Stimulated activated CD8-positive, alpha-beta memory T cell treated with anti-CD3 and anti-CD28 coated beads, Interleukin-4, amount 100 ng/mL, for 1 hour (primary cell): ENCODE measurements at regions not wholly inside any gene's neighbourhood (a gene's known extent, or its start where the extent isn't known, plus 50 kb on each side); places are given as distances from the start of the nearest gene placed in this dataset.
"Not testable (repeated sequence)": the region's sequence is repeated elsewhere in the genome, so short reads cannot be mapped to it uniquely, and the experiment has no call there.

Experiments used
- DNase-seq, 2 donors: peaks; one replicate each; pipeline ENCODE4 v3.0.0-alpha.2; 2020; ENCODE audit warnings: low read depth in 2 of 2, low spot score in 1 of 2

- no peak for DNase-seq
Measured at GRCh38 chr6:140790109-140790508, 1342.6 kb upstream of the GJE1 start.

- DNase-seq, result no peak
Measured at GRCh38 chr6:140789466-140789865, 1343.3 kb upstream of the GJE1 start.

DNA sequence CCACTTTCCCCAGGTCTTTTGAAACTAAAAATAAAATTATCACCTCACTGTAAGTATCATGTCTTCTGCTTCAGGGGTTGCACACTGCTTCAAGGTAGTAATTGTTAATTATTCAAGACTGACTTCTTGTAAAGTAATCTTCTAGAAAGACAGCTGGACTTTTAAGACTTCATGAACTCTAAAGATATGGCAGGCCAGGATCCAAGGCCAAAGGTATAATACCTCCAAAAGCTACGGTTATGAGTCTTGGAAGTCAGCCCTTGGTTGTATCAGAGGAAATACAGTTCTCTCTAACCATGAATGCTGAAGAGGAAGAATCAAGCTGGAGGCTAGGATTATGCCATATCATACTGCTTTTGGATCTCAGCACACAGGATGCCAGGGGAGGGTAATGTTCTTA lies 1346.8 kb upstream of the GJE1 start:
- DNase-seq, result no peak

DNA sequence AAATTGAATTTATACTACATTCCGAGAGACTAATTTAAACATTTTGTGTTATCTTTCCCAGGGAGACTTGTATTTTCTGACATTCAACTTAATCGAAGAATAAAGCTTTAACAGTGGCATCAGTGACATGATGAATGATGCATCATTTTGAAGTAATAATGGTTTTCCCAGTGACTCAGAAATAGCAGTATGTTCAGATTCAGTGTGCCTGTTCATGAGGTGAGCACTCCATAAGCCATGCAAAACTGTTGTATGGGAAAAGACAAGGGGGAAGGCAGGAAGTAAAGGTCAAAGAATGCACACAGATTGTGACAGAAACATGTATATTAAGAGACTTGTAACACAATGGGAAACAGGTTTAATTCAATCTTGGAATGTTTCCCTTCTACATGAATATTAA lies 1348.2 kb upstream of the GJE1 start:
- no peak for DNase-seq

GRCh38 chr6:140783504-140783903 lies 1349.2 kb upstream of the GJE1 start:
- DNase-seq, result not testable (repeated sequence)

GRCh38 chr6:140782941-140783340 lies 1349.8 kb upstream of the GJE1 start:
- DNase-seq, result no peak

DNA sequence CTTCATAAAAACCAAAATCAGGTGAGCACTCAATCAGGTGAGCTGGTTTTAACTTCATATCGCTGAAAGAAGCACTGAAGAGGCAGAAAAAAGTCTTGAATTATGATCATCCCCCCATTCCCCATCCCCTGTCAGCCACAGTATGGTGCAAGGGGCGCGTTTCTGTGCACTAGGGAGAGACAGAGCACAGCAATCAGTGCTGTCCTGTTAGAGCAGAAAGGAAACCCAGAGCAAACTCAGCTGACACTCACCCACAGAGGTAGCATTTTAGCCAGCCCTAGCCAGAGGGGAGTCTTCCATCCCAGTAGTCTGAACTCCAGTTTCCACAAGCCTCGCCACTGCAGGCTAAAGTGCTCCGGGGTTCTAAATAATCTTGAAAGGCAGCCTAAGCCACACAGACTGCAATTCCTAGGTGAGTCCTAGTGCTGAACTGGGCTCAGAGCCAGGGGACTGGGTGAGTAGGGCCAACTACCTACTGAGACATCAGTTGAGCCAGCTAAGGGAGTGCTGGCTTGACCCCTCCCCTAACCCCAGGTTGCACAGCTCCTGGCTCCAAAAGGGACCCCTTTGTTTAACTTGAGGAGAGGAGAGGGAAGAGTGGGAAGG lies 1352.6 kb upstream of the GJE1 start:
- no peak for DNase-seq

GRCh38 chr6:140779341-140779740 lies 1353.4 kb upstream of the GJE1 start:
- no peak for DNase-seq

DNA sequence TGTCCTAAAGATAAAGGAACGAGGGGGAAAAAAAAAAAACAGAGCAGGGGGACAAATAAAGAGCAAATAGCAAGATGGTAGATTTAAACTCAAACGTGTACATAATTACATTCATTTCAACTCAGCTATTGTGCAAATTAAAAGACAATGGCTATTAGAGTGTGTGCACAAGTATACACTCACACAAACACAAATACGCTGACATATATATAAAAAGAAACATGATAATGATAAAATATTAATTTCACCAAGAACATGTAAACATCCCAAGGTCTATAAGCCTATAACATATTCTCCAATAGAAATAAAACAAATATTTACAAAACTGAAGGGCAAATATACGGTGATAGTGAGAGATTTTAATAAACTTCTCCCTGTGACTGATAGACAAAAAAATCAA lies 1354.9 kb upstream of the GJE1 start:
- DNase-seq, result no peak

DNA sequence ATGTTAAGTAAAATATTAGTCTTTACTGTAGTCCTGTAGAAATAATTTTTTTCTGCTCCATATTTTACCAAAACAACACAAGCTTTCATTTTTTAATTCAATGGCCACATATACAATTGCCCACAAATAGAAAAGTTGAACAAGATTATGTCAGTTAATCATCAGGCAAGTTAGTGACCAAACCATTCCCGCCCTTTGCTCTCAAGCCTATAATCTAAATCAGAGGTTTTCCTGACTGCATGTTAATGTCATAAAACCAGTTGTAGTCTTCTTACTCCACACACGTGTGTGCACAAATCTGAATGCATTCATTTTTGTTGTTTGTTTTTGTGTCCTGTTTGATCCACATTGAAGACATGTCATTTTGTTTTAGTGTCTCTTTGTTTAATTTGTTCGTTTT lies 1357.7 kb upstream of the GJE1 start:
- DNase-seq, result no peak

DNA sequence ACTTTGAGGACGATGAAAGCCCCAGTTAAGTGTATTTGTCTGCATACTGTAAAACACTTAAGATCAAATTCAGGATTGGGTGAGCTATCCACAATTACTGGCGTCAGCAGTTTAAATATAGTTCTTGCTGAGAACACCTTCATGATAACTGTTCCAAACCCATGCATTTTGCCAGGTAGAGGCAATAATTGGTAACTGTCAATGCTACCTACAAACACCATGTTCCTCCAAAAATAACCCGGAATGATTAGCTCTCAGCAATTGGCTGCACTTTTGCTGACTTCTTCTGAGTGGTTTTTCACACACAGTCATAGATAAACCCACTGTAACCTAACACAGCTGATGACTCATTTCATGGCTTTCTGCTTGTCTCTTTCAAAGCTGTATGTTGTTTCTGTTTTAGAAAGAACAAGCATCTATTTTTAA lies 1358.6 kb upstream of the GJE1 start:
- DNase-seq, result no peak

DNA sequence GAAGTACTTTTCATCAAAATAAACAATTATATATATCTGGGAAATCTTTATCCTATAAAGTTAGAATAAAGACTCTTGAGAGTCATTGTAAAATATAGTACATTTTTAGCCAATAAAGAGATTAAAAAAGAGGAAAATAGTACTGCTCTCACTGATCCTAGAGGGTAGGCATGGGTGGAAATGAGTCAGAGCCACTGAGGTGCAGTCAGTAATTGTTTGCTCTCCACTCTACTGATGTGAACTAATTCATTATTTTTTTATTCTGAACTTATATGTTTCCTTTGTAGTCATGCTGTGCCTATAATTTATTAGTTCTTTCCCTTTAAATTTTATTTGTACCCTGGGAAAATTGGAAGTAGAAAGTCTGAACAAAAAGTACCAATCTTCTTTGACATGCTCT lies 1359.4 kb upstream of the GJE1 start:
- no peak for DNase-seq

DNA sequence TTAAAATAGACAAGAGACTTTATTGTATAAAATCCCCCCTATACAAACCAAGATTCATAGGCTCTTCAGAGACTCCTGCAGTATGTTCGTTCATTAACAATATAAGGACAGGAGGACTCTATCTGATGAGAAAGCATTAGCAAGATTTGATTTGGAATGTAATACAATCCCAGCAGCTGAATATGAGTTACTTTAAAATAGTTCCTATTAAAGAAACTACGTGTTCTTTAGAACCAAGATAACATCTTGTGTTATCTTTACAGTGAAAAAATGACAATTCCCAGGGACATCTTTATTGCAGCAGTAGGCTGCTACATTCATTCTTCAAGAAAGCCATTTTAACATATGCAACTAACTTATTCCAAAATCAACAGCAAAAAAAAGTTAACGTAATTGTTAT lies 1360.1 kb upstream of the GJE1 start:
- no peak for DNase-seq

DNA sequence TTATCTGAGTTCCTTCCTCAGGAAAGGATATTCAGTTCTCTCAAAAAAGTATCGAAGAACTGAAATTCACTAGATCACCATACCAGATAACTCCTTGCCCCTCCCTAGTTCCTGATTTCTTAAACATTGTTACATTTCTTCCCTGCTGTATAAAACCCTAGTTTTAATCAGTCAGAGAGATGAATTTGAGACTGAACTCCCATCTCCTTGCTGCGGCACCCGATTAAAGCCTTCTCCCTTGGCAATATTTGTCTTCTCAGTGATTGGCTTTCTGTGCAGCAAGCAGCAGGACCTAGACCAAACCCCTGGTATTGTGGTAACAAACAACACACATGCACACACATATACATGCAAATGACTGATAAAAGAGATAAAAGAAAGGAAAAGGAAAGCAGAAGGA lies 1364.6 kb upstream of the GJE1 start:
- no peak for DNase-seq

- DNase-seq, result no peak
Measured at GRCh38 chr6:140766999-140767398, 1365.7 kb upstream of the GJE1 start.

DNA sequence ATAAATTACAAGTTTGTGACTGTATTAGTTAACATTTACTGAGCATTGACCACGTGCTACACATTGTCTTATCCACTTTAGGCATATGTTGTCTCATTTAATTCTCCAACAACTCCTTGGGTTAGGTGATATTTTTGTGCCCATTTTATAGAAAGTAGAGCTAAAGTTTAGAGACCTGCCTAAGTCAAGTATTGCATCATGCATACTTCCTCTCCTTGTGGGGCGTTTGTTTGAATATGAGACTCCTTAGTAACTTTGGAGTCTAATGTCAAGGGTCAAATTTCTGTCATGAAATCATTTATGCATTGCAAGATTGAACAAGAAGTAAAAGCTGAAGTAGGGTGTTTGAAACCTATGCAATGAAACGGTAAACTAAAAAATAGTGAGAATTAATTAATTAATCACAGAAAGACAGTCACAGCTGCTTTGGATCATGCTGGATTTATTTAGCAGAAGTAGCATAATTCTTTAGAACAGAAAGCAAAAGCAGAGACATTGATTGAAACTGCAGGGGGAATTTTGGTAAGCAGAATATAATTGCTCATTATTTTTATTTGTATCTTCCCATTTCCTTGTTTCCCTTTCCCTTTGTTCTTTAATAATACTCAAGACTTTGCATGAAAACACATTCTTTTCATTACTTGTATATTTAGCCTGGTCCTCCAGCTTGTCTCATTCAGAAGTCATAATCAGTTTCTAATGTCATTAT lies 1374.4 kb upstream of the GJE1 start:
- no peak for DNase-seq

GRCh38 chr6:140752234-140752633 lies 1377.8 kb upstream of the CITED2 start:
- DNase-seq, result no peak

GRCh38 chr6:140747114-140747513 lies 1372.7 kb upstream of the CITED2 start:
- DNase-seq, result no peak

- DNase-seq, result no peak
Measured at GRCh38 chr6:140744659-140745320, 1370.3 kb upstream of the CITED2 start.

DNA sequence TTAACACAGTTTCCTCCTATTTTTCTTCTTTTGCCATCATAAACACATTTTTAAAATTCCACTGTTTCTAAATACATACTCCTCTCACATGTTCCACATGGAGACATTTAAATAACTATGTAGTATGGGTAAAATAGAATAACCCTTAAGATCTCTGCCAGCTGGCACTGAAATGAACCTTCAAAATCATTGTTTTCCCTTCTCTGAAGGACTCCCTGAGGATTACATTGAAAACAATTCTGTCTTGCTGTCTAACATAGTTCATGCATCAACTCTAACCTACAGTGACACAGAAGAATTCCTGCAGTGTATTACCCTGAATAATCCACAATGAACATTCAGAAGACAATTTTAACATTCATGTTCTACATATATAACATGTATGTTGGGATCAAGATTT lies 1361.8 kb upstream of the CITED2 start:
- DNase-seq, result no peak

- DNase-seq, result no peak
Measured at GRCh38 chr6:140732991-140733390, 1358.5 kb upstream of the CITED2 start.

GRCh38 chr6:140732155-140732554 lies 1357.7 kb upstream of the CITED2 start:
- DNase-seq, result no peak

- no peak for DNase-seq
Measured at GRCh38 chr6:140731741-140732140, 1357.3 kb upstream of the CITED2 start.
